Suprapubic skin (tissue), 4 donors: ENCODE measurements at regions not wholly inside any gene's neighbourhood (a gene's known extent, or its start where the extent isn't known, plus 50 kb on each side); places are given as distances from the start of the nearest gene placed in this dataset.

ENCODE experiments used
- DNase-seq, 2 donors: peaks; one replicate each; pipeline ENCODE4 v3.0.0-alpha.2; 2019; ENCODE audit warnings: low spot score in 2 of 2
- H3K27ac ChIP-seq: fragments of 200-600 bp; sonication (generic); one replicate; pipeline ENCODE4 v1.5.1; 2019
- H3K27me3 ChIP-seq: fragments of 200-600 bp; sonication (generic); one replicate; pipeline ENCODE4 v1.5.1; 2019
- H3K36me3 ChIP-seq: fragments of 200-600 bp; sonication (generic); one replicate; pipeline ENCODE4 v1.5.1; 2019
- H3K4me1 ChIP-seq: fragments of 200-600 bp; sonication (generic); one replicate; pipeline ENCODE4 v1.5.1; 2019
- H3K4me3 ChIP-seq: fragments of 200-600 bp; sonication (generic); one replicate; pipeline ENCODE4 v1.5.1; 2019; ENCODE audit warnings: mild to moderate bottlenecking
- H3K9me3 ChIP-seq: fragments of 200-600 bp; sonication (generic); one replicate; pipeline ENCODE4 v1.5.1; 2019
- EP300 ChIP-seq: sonication (generic); formaldehyde crosslinking; IDR thresholded peaks from one replicate; pipeline ENCODE4 v1.6.1; 2017; ENCODE audit warnings: antibody characterized with exemption
- POLR2A ChIP-seq, 2 donors: fragments of 450-650 bp; IDR thresholded peaks; one replicate each; pipeline ENCODE4 v1.6.1; 2017; ENCODE audit warnings: antibody characterized with exemption in 2 of 2, mild to moderate bottlenecking in 2 of 2, moderate library complexity in 2 of 2
- POLR2AphosphoS5 ChIP-seq, 3 donors: sonication (generic); formaldehyde crosslinking; IDR thresholded peaks; one replicate each; pipeline ENCODE4 v1.6.1; 2017; ENCODE audit warnings: antibody characterized with exemption in 3 of 3
- WGBS: methylation state at CpG from one replicate; pipeline ENCODE4 v1.1.5; 2018; 5-methylcytosine and 5-hydroxymethylcytosine counted together
- TF ChIP-seq, protein P1 (sequence below), 2 donors: fragments of 200-600 bp in 1 of 2; fragments of 450-650 bp in 1 of 2; sonication (generic) in 1 of 2; IDR thresholded peaks; one replicate each; pipeline ENCODE4 v1.5.1; 2016 to 2019; ENCODE audit warnings: antibody characterized with exemption in 2 of 2, mild to moderate bottlenecking in 1 of 2, moderate library complexity in 1 of 2

DNA sequence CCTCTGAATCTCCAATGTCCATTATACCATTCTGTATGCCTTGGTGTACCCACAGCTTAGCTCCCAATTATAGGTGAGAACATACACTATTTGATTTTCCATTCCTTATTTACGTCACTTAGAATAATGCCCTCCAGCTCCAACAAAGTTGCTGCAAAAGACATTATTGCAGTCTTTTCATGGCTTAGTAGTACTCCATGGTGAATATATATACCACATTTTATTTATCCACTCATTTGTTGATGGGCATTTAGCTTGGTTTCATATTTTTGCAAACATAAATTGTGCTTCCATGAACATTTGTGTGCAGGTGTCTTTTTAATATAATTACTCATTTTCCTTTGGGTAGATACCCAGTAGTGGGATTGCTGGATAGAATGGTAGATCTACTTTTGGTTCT is 374.1 kb upstream of the HTR1E start:
- Histone ChIP-seq H3K4me1 (no peaks in the 10 kb centered on the region), H3K36me3 (no peaks in the 10 kb centered on the region), H3K27me3 (no peaks in the 10 kb centered on the region), H3K9me3 (peaks cover 3% of the 10 kb centered on the region), H3K4me3 (no peak overlapping the region), H3K27ac (no peak overlapping the region)
- TF ChIP-seq POLR2AphosphoS5 (IDR thresholded peaks at IDR 0.05): no peak
- TF ChIP-seq, protein P1, sequence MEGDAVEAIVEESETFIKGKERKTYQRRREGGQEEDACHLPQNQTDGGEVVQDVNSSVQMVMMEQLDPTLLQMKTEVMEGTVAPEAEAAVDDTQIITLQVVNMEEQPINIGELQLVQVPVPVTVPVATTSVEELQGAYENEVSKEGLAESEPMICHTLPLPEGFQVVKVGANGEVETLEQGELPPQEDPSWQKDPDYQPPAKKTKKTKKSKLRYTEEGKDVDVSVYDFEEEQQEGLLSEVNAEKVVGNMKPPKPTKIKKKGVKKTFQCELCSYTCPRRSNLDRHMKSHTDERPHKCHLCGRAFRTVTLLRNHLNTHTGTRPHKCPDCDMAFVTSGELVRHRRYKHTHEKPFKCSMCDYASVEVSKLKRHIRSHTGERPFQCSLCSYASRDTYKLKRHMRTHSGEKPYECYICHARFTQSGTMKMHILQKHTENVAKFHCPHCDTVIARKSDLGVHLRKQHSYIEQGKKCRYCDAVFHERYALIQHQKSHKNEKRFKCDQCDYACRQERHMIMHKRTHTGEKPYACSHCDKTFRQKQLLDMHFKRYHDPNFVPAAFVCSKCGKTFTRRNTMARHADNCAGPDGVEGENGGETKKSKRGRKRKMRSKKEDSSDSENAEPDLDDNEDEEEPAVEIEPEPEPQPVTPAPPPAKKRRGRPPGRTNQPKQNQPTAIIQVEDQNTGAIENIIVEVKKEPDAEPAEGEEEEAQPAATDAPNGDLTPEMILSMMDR (IDR thresholded peaks at IDR 0.05): no peak
- TF ChIP-seq POLR2A (IDR thresholded peaks at IDR 0.05): no peak
- no peak for TF ChIP-seq EP300
- WGBS: 87% methylated on average over 1 of the region's 1 CpG
- no peak for DNase-seq

- H3K9me3 ChIP-seq: peaks cover 3% of the 10 kb centered on the region
- H3K27me3 ChIP-seq: no peaks in the 10 kb centered on the region
- TF ChIP-seq EP300: no peak
- TF ChIP-seq, protein P1 (IDR thresholded peaks at IDR 0.05): no peak
- H3K4me1 ChIP-seq: no peaks in the 10 kb centered on the region
- H3K36me3 ChIP-seq: no peaks in the 10 kb centered on the region
- WGBS: 64% methylated on average over 2 of the region's 2 CpGs
- H3K27ac ChIP-seq: no peak overlapping the region
- H3K4me3 ChIP-seq: no peak overlapping the region
- no peak for DNase-seq
Measured at GRCh38 chr6:86558318-86558717, 379.0 kb upstream of the HTR1E start.

DNA sequence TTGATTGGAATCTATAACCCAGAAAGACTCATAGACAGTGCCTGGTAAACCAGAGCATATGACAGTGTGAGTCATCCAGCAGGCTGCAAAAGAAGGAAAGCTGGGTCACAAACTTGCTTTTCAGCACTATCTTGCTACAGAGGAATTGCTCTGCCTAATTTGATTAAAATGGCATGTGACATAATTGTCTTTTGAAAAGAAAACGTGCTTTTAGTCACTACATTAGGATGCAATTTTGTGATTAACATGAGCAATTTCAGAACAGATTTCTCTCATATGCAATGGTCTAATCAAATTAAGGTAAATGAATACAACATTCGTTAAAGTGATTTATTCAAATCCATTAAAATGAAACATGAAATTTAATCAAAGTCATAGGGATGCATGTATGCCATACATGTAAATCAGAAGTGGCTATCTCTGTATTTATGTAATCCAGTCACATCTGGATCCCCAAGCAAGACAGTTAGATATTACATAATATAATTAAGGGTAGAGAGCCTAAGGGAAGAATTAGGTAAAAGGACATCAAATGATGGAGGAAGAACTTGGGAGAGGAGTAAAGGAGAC is 400.0 kb upstream of the HTR1E start:
- H3K4me3 ChIP-seq: no peak overlapping the region
- 52% methylated on average over 2 of the region's 2 CpGs for WGBS
- no peak overlapping the region for H3K27ac ChIP-seq
- no peak for DNase-seq
- no peaks in the 10 kb centered on the region for H3K36me3 ChIP-seq
- H3K4me1 ChIP-seq: no peaks in the 10 kb centered on the region
- no peaks in the 10 kb centered on the region for H3K27me3 ChIP-seq
- TF ChIP-seq EP300 (no peak), POLR2AphosphoS5 (IDR thresholded peaks at IDR 0.05) (no peak)
- TF ChIP-seq, protein P1 (IDR thresholded peaks at IDR 0.05): no peak
- H3K9me3 ChIP-seq: peaks cover 3% of the 10 kb centered on the region

- Histone ChIP-seq H3K36me3 (no peaks in the 10 kb centered on the region), H3K27ac (no peak overlapping the region), H3K27me3 (no peaks in the 10 kb centered on the region), H3K9me3 (peaks cover 3% of the 10 kb centered on the region), H3K4me3 (no peak overlapping the region), H3K4me1 (no peaks in the 10 kb centered on the region)
- no peak for DNase-seq
- TF ChIP-seq POLR2AphosphoS5 (IDR thresholded peaks at IDR 0.05): no peak
- no peak for TF ChIP-seq POLR2A (IDR thresholded peaks at IDR 0.05)
- no peak for TF ChIP-seq EP300
- TF ChIP-seq, protein P1 (IDR thresholded peaks at IDR 0.05): no peak
Measured at GRCh38 chr6:86536121-86536520, 401.2 kb upstream of the HTR1E start.

GRCh38 chr6:86535100-86535499 is 402.2 kb upstream of the HTR1E start:
- Histone ChIP-seq H3K4me3 (no peak overlapping the region), H3K36me3 (no peaks in the 10 kb centered on the region), H3K27me3 (no peaks in the 10 kb centered on the region), H3K9me3 (peaks cover 3% of the 10 kb centered on the region), H3K4me1 (no peaks in the 10 kb centered on the region), H3K27ac (no peak overlapping the region)
- DNase-seq: no peak
- TF ChIP-seq EP300: no peak
- TF ChIP-seq, protein P1 (IDR thresholded peaks at IDR 0.05): no peak
- no peak for TF ChIP-seq POLR2AphosphoS5 (IDR thresholded peaks at IDR 0.05)
- TF ChIP-seq POLR2A (IDR thresholded peaks at IDR 0.05): no peak
- WGBS: 89% methylated on average over 1 of the region's 1 CpG
